GM19397 (cell line): ENCODE measurements at regions not wholly inside any gene's neighbourhood (a gene's known extent, or its start where the extent isn't known, plus 50 kb on each side); places are given as distances from the start of the nearest gene placed in this dataset.

Experiments
- ATAC-seq: cut with Tn5 transposase; IDR thresholded peaks from one replicate; pipeline ENCODE4 v1.9.1; 2021; ENCODE audit warnings: mild to moderate bottlenecking, moderate library complexity; ENCODE audit not compliant: unreplicated experiment

DNA sequence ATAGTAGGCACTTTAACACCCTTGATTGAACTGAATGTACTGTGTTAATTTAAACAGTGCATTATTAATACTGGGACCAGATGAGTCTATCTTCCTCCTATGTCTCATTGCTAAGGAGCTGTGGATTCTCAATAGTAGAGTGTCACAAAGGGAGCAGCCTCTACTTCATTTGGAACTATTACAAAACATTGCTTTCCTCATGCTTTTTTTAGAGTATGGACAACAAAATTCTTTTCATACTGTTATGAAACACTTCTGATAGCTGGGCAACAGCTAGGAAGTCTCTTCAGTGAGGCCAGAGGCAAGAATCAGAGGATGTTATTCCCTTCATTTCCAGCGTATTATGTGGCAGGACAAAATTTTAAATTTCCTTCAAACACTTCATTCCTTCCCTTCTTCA lies 160.8 kb downstream of the FBXO8 start:
- no peak for ATAC-seq

DNA sequence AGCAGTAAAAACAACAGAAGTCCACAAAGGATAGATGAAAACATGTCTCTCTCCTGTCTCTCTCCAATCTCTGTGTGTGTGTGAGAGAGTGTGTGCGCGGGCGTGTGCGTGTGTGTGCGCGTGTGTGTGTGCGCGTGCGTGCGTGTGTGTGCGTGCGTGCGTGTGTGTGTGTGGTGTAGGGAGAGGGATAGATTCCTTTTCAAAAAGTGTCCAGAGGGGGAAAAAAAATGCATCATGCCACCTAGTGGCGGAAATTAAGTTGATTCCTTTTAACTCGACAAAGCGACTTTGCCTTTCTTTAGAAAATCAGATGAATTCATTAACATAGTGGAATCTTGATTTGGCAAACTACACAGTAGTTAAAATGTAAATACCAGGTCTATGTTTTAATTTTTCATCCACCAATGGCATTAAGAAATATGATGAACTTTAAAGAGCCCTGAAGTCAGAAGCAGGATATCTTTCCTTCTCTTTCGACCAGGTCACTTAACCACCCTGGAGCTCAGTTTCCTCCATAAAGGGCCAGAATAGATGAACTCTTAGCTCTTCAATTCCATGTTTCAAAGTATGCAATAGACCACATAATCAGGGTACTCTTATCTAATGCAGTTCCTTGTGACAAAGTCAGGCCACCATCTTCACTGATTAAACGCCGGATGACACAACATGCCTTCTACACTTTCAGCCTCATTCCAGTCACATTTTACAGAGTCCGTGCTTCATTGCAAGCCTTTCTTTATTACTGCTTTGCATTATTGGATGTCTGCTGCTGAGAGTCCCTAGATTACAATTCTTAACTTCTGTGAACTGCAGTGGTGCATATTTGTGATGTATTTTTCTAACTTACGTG lies 162.8 kb downstream of the FBXO8 start:
- ATAC-seq = no peak

DNA sequence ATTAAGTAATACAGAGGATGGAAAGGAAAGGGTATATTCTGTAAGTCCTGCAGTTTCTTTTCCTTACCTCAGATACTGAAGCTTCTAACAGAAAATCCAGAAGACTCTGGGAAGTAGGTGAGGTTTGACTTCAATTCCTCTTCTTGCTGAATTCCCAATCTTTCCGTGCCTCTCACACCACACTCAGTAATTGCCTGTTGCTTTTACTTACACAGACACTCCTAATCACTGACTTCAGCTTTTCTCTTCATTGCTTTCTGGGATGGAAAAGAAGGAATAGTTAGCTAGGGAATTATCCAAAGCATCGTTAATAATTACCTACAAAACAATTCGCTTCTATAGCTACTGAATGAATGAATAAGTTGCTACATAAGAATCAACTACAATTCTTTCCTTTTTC lies 163.6 kb downstream of the FBXO8 start:
- ATAC-seq = no peak

DNA sequence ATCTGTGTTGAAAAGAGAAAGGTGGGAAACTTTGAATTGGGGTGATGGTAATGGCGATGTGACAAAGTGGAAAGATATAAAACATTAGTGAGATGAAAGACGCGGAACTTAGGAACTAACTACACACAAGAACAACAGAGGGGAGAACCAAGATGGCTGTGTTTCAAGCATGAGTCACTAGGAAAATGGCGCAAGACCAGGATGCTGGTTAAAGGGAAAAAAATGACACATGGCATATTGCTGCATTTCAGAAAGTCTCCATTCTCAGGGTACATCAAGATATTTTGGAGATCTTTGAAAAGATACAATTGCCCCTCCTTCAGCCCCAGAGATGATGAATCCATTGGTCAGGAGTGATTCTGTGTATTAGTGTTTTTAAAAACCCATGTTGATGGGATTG lies 164.4 kb downstream of the FBXO8 start:
- no peak for ATAC-seq

DNA sequence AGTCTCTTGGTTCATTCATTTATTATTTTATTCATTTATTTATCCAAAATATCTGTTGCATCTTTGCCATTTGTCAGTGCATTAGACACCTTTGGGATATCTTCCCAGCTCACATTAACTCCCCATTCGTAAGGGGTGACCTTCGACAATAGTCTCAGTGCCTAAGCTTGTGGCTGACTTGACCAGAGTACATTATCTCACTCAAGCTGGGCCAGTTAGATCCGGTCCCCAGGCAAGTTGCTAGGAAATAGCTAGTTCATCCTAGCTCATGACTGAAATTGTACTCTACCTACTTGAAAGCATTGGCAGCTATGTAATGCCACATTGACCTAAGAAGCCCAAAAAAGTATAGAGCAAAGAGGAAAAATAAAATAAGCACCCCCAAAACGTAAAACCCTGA lies 165.3 kb downstream of the FBXO8 start:
- no peak for ATAC-seq

DNA sequence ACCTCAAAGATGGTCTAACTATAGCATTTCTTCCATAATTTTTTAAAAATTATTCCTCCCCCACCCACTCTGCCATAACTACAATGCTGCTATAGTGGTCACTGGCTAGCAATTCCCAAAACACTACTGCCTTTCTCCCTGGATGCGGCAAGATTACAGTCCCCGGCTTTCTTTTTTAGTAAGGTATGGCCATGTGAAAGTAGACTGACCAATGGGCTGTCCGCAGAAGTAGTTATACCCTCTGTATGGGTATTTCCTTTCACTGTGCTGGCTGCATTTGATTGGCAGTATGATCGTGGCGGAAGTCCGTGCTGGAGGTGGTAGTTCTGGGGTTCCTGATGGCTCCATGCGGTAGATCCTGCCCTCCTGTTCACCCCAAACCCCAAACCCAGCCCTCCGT lies 166.0 kb downstream of the FBXO8 start:
- ATAC-seq = no peak

DNA sequence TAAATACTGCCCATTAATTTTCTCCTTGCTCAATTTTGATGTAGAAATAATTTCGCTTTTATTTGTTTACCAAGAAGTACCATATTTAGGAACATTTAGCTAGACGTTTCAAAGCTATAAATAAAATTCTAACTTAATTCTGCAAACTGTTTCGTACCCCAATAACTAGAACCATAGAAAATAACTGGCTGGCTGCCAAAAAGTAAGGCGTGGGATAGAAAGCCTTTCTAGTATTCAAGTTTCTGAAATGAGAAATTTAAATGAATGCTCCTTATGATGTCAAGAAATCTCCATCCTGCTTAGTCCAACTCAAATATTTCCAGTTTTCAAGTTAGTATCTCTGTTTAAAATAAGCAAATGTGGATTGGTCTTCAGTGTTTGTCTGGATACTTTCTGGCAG lies 167.4 kb downstream of the FBXO8 start:
- ATAC-seq = no peak

DNA sequence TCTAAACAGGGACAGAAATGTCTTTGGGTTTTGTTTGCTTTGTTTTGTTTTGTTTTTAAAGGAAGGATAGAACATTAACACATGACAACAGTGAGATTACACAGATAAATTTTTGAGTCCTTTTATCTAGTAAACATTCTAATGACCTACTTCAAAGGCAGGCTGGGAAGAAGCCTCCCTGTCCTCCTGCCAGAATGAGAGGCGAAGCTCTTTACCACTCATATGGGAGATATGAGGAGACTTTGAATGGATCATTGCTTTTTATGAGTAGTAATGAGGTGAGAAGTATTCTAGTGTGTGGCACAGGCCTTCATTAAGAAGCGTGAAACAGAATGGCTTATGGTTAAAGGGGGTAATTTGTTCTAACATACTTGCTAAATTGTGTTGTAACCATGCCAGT lies 172.0 kb downstream of the FBXO8 start:
- ATAC-seq = no peak

DNA sequence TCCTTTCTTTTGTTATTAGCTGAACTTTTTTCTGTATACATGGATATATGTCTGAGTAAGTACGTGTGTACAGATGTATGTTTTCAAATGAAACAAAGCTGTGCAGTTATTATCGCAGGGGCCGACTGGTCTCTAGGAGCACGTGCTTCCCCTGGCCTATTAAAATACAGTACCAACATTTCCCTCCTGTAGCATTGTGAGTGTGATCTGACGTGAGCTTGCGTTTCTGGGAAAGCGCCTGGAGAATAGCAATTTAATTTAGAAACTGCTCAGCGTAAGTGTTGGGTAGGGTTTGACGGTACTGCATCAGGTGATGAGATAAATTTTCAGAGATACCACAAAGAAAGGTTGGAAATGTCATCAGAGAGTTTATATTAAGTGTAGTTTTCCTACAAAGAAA lies 173.3 kb downstream of the FBXO8 start:
- no peak for ATAC-seq

DNA sequence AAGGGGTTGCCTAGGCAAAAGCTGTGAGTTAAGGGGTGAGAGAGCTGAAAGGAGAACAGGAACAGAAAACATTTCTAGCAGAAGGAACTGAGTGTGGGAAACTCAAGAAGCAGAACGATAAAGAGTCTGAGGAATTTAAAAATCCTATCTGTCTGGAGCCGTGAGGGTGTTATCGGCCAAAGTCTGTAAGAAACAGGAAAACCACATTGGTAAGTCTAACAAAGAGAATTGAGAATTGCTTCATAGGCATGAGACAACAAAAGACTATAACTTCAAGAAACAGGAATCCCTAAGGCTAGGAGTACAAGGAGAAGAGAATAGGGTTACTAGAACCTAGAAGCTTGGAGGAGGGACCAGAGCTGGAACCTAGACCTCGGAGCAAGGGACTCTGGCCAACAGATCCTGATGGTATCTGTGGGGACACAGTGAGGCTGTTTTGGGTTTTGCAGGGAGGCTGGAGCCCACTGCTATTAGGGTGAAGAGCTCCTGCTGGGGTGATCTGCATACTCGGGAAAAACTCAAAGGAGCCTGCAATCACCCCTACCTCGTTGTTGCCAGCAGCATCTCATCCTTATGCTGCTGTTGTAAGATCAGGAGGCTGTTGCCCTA lies 175.6 kb downstream of the FBXO8 start:
- no peak for ATAC-seq

DNA sequence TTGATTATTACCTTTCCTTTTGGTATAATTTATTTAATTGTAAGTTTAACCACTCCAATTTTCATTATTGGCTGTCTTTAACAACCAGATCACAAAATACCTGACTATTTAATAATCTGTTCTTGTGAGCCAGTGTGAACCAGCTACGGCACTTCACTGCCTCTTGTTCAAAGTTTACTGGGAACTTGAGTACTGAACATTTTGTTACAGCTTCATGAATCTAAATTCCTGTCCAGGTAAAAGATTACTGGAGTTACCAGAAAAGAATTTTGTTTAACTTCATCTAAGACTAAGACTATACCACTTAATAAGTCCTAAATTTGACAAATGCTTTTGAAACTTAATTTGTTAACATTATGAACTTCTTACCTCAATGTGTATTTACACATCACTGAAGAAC lies 178.3 kb downstream of the FBXO8 start:
- no peak for ATAC-seq

DNA sequence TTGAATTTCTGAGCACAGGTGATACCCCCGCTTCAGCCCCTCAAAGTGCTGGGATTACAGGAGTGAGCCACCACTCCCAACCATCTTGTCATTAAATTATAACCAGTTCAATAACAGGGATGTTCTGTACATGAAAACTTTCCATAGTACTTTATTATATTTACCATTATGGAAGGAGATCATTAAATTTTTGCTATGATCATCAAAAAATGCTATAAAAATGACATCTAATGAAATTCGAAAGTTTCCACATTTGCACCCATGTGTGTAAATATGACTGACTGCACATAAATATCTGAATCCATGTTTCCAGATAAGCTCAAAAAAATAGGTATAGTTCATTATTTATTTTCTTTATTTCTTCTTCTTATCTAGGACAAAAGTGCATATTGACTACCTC lies 182.6 kb downstream of the FBXO8 start:
- no peak for ATAC-seq

DNA sequence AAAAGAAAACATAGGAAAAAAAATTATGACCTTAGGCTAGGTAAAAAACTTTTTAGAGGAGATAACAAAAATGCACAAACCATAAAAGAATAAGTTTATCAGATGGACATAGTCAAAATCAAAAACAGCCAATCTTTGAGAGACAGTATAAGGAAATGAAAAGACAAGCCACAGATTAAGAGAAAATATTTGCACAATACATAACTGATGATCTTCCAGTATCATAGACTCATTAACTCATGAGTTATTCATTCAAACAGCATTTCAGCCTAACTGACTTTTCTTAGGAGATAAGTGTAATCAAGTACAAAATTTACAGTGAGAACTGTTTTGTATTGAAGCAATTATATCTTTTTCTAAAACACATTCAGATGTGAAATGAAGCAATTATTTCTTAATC lies 183.8 kb downstream of the FBXO8 start:
- ATAC-seq = no peak

DNA sequence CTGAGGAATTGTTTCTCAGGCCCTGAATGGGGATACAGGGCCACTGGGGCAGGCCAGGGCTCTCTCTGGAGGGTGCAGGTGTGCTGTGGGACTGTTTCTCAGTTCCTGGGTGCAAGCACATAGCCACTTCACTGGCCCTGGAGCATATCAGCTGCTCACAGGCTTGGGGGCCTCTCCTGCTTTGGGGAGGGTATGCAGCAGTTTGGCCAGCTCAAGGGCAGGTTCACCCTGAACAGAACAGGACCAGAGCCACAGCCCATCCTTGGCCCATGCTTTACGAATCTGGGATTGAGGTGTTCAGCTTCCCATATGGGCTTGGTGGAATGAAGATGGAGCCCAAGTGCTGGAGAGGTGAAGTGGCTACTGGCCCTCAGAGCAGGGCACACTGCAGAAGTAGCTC lies 186.5 kb downstream of the FBXO8 start:
- no peak for ATAC-seq

DNA sequence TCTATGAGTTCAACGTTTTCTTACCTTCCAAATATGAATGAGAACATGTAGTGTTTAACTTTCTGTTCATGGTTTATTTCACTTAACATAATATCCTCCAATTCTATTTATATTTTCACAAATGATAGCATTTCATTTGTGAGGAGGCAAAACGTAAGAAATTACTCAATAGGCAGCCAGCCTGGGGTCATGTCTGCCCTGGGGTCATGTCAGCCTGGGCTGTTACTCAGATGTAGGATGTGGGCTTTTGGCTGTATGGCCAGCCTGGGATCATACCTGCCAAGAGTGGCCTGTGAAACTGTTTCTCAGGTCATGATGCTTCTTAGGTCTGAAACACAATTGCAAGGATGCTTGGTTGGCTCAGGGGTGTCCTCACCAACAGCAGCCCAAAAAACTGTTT lies 187.0 kb downstream of the FBXO8 start:
- no peak for ATAC-seq

DNA sequence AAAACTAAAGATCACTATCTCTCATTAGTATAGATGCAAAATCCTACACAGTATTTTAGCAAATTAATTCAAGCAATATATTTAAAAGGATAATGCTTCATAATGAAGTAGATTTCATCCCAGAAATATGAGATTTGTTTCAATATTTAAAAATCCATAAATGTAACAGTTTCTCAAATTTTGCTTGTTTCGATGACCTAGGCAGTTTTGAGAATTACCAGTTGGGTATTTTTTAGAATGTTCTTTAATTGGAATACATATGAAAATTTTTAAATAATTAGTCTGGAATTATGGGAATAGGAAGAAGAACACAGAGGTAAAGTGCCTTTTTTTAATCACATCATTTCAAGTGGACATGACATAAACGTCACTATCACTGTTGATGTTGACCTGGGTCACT lies 192.3 kb downstream of the FBXO8 start:
- ATAC-seq = no peak

DNA sequence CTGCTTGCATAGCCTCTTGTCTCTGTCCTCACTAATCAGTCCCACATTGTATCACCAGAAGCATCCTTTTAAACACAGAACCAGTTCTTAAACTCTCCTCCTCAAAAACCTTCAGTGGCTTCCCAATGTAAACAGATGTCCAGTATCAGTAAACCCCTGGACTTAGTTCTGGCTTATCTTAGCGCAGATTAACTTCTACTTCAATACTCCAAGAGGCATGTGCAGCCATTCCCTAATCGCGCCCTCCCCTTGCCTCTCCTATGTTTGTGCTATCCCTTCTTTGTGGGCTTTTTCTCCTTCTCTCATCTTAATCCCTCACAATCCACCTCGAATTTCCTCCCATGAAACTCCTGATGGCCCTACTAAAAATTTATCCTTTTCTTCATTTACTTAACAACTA lies 193.8 kb downstream of the FBXO8 start:
- ATAC-seq = no peak

DNA sequence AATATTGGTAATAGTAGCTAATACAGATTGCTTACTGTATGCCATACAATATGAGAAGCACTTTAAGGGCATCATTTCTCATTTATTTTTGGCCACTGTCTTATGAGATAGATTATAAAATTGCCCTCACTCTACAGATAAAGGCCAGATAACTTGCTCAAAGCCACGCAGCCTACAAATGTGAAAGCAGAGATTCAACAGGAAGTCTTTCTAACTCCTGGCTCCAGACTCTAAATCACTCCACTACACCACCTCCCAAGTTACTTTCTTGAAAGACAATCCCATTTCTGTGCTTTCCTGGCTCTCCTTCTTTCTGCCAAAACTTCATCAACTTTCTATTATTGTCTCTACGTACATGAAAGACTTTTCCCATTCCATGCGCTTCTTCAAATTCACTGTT lies 194.7 kb downstream of the FBXO8 start:
- ATAC-seq = no peak

DNA sequence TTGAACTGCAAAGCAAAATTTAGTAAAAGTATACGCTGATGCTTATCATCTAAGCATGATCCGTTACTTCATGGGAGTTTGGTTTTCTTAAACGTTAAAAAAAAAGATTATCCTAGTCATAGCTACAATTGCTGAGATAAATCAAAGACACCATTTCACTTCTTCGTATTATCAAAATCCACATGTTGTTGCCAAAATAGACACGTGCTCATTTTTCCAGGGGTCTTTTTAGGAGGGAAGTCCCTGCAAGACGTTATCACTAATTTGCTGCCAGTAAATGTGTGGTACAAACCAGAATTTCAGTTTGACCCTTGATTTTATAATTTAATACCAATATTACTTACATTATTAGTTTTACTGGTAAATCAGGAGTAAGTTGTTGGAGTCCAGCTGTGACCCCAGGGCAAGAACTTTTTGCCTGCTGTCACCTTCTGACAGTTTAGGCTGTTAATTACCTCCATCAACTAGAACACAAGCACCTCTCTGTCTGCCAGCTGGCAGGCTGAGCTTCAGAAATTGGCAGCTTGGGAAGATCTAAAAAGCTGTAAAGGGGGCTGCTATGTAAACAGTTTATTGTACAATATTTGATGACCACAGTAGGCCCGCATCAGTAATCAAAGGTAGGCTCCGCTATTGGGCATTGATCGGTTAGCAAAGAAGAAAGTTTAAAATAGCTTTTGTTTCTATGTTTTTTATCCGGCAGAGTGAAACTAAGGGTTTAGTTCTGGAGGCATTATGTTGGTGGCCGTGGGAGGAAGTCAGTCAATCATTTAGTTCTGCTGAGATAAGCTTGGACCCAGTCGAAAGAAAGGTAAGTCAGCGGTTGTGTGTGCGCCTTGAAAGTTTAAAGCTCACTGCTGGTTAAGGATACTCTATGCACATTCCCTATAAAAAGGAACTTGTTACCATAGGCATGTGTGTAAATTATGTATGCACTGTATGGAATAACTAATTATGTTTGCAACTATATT lies 196.4 kb downstream of the FBXO8 start:
- ATAC-seq = no peak

DNA sequence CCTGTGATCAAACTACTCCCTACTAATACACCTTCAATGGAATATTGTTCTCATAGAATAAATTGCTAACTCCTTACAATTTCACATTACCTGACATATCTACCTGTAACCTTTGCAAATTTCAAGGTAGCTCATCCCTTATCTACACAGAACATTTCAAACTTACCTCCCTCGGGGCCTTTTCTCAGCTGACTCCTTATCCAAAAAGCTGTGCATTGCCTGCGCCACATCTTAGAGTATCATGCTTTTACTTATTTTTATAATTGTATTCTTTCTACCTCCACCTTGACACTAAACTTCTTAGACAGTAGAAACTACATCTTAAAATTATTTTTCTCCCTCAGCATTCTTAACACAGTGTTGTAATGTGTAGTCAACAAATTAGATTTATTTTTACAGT lies 198.5 kb downstream of the FBXO8 start:
- no peak for ATAC-seq

DNA sequence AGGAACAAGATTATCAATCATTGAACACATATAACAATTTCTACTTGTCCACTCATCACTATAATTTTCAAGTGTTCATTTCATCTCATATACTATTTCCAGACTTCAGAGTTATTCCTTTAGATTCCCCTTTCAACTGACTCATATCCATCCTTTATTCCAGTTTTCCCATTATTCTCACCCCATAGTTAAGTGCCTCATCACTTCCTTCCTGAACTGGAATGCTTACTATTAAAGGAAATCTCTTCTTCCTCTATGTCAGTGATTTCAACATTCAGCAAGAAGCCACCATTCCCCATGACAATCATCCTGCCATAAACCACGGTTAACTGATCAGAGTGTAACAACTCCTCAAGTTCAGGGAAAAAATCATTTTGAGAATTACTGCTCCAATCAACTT lies 198.9 kb downstream of the FBXO8 start:
- ATAC-seq = no peak

DNA sequence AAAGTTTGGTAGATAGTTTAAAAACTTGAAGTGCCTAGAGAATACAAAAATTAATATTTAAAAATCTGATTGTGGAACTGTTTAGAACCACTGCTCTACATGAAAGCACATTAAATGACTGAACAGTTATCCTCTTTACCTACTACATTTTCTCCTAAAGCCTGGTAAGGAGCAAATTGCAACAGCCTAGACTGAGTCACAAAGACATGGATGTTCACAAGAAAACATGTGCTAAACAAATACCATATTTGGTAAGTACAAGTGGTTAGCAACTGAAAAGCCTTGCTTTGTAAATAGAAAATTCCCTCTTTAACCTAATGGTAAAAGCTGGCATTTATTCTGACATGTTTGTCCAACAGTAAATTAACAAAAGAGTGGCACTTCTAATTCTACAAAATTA lies 203.1 kb downstream of the FBXO8 start:
- no peak for ATAC-seq
